ENCODE measurements at regions not wholly inside any gene's neighbourhood (a gene's known extent, or its start where the extent isn't known, plus 50 kb on each side); places are given as distances from the start of the nearest gene placed in this dataset.

GRCh38 chr3:40989141-40990061 is 209.9 kb upstream of the CTNNB1 start:
- TF ChIP-seq CTCF (IDR thresholded peaks at IDR 0.05) (no peak), POLR2A (IDR thresholded peaks at IDR 0.05) (no peak)

All from heart left ventricle (tissue), 13 donors.